ENCODE measurements at regions not wholly inside any gene's neighbourhood (a gene's known extent, or its start where the extent isn't known, plus 50 kb on each side); places are given as distances from the start of the nearest gene placed in this dataset.

DNA sequence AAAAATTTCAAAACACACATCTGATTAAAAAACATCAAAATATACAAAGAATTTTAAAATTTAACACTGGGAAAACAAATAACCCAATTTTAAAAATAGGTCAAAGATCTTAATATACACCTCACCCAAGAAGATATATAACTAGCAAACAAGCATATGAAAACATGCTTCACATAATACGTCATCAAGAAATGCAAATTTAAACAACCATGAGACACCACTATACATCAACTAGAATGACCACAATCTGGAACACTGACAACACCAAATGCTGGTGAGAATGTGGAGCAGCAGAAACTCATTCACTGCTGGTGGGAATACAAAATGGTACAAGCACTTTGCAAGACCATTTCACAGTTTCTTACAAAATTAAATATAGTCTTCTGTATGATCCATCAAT lies 498.4 kb downstream of the IPMK start:
- no peaks in the 10 kb centered on the region for H3K4me1 Mint-ChIP-seq
- H3K27me3 Mint-ChIP-seq, result no peaks in the 10 kb centered on the region
- H3K9me3 Mint-ChIP-seq, result peaks cover 2% of the 10 kb centered on the region
- DNase-seq (ENCODE audit: low spot score in 2 of 2) (no peak), ATAC-seq (ENCODE audit: low read depth) (no peak)
- no peaks in the 10 kb centered on the region for H3K36me3 Mint-ChIP-seq
- no peak overlapping the region for H3K4me3 Mint-ChIP-seq
- no peak overlapping the region for H3K27ac Mint-ChIP-seq

- Mint-ChIP-seq H3K4me3 (no peak overlapping the region), H3K9me3 (no peaks in the 10 kb centered on the region), H3K36me3 (no peaks in the 10 kb centered on the region), H3K4me1 (no peaks in the 10 kb centered on the region), H3K27me3 (no peaks in the 10 kb centered on the region), H3K27ac (no peak overlapping the region)
- DNase-seq (ENCODE audit: low spot score in 2 of 2) (no peak), ATAC-seq (ENCODE audit: low read depth) (no peak)
These were observed 507.9 kb downstream of the IPMK start for GRCh38 chr10:57759777-57760176.

DNA sequence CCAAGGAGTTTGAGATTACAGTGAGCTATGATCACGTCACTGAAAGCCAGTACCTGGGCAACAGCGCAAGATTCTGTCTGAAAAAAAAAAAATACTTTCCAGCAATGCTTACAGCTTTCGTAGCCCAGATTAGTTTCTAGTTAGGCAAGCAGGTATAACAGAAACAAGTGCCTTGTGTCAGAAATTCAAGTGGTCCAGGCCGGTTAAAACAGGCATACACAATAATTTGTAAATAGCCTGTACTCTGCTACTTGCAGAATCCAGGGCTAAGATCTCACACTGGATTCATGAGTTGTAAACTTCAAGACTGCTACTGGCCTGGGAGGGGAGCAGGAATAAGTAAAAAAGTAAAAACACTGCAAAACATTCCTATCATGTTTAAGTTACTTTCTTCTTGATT lies 512.9 kb downstream of the IPMK start:
- H3K27ac Mint-ChIP-seq, result no peak overlapping the region
- peaks cover 6% of the 10 kb centered on the region for H3K9me3 Mint-ChIP-seq
- DNase-seq (ENCODE audit: low spot score in 2 of 2) (no peak), ATAC-seq (ENCODE audit: low read depth) (no peak)
- no peak overlapping the region for H3K4me3 Mint-ChIP-seq
- no peaks in the 10 kb centered on the region for H3K27me3 Mint-ChIP-seq
- H3K4me1 Mint-ChIP-seq, result no peaks in the 10 kb centered on the region
- H3K36me3 Mint-ChIP-seq, result no peaks in the 10 kb centered on the region

DNA sequence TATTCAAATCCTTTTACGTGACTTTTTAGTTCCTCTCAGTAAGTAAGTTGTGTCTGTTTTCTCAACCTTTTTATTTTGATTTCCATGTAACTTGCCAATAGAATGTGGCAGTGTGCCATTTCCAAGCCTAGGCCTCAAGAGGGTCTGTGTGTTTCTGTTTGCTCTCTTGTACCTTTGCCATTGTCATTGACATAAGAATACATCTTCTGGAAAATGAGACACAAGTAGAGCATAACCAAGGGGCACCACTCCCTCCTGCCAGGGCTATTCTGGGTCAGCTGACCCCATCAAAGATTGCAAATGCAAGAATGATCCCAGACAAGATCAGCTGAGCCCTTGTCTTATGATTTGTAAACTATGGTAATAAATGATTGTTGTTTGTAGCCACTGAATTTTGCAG lies 524.0 kb downstream of the IPMK start:
- peaks cover 3% of the 10 kb centered on the region for H3K9me3 Mint-ChIP-seq
- H3K27ac Mint-ChIP-seq, result no peak overlapping the region
- no peaks in the 10 kb centered on the region for H3K27me3 Mint-ChIP-seq
- ATAC-seq (ENCODE audit: low read depth), result no peak
- H3K36me3 Mint-ChIP-seq, result no peaks in the 10 kb centered on the region
- no peak overlapping the region for H3K4me3 Mint-ChIP-seq
- DNase-seq (ENCODE audit: low spot score in 2 of 2), result no peak
- no peaks in the 10 kb centered on the region for H3K4me1 Mint-ChIP-seq

- no peaks in the 10 kb centered on the region for H3K27me3 Mint-ChIP-seq
- no peak for DNase-seq (ENCODE audit: low spot score in 2 of 2)
- no peaks in the 10 kb centered on the region for H3K36me3 Mint-ChIP-seq
- ATAC-seq (ENCODE audit: low read depth), result no peak
- H3K27ac Mint-ChIP-seq, result no peak overlapping the region
- no peak overlapping the region for H3K4me3 Mint-ChIP-seq
- H3K4me1 Mint-ChIP-seq, result no peaks in the 10 kb centered on the region
- H3K9me3 Mint-ChIP-seq, result peaks cover 1% of the 10 kb centered on the region
These were observed 525.9 kb downstream of the IPMK start for GRCh38 chr10:57741751-57742150.

DNA sequence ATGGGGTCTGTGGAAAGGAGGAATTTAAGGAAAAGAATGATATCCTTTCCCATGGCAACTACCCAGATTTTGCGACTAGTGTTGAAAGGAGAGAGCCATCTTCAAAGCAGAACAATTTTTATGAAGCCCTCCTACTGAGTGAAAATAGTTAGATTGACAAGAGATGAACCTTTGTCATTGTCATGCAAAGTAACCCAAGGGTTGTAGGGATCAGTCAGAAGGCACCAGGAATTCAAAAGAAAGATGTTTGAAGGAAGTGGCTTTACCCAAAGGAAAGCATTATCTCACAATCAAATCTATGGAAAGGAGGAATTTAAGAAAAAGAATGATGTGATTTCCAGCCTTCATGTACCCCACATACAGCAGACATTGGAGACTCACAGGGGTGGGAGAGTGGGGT lies 544.4 kb downstream of the IPMK start:
- no peak for ATAC-seq (ENCODE audit: low read depth)
- DNase-seq (ENCODE audit: low spot score in 2 of 2), result no peak
- Mint-ChIP-seq H3K9me3 (no peaks in the 10 kb centered on the region), H3K4me1 (no peaks in the 10 kb centered on the region), H3K27ac (no peak overlapping the region), H3K4me3 (no peak overlapping the region), H3K36me3 (no peaks in the 10 kb centered on the region), H3K27me3 (no peaks in the 10 kb centered on the region)

DNA sequence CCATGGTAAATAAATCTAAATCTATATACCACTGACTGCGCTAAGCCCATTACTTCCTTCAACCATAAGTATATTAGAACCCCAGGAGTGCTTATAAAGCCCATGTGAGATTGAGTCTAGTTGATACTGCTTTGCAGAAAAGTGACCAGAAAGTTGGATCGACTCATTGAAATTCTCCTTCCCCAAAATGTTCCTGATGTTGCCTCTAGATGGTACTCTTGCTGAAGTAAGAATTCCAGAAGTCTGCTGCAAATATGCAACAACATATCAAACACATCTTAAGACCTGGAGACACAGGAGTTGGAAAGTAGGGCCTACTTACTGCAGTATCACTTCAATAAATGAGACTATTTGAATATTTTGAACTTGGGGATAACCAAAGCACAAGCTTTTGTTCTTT lies 550.8 kb downstream of the IPMK start:
- DNase-seq (ENCODE audit: low spot score in 2 of 2) (no peak), ATAC-seq (ENCODE audit: low read depth) (no peak)
- H3K27me3 Mint-ChIP-seq, result no peaks in the 10 kb centered on the region
- H3K27ac Mint-ChIP-seq, result no peak overlapping the region
- peaks cover 2% of the 10 kb centered on the region for H3K9me3 Mint-ChIP-seq
- H3K4me3 Mint-ChIP-seq, result no peak overlapping the region
- H3K36me3 Mint-ChIP-seq, result no peaks in the 10 kb centered on the region
- no peaks in the 10 kb centered on the region for H3K4me1 Mint-ChIP-seq

GRCh38 chr10:57715233-57715632 lies 552.5 kb downstream of the IPMK start:
- Mint-ChIP-seq H3K4me1 (no peaks in the 10 kb centered on the region), H3K9me3 (peaks cover 2% of the 10 kb centered on the region), H3K27me3 (no peaks in the 10 kb centered on the region), H3K36me3 (no peaks in the 10 kb centered on the region), H3K27ac (no peak overlapping the region), H3K4me3 (no peak overlapping the region)
- DNase-seq (ENCODE audit: low spot score in 2 of 2) (no peak), ATAC-seq (ENCODE audit: low read depth) (no peak)

DNA sequence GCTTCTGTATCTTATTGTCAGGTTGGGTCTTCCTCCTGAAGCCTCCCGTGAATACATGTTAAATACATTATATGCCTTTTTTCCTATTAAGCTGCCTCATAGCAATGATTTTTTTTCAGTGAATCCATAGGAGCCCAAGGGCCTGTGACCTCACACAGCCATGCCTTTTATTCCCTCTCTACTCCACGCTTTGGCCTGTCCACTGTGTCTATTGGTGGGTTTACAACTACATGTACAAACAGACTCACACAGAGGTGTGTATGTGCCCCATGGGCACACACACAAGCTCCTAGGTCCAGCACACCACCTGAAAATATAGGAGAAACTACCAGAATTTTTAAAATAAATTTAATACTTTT lies 560.4 kb downstream of the IPMK start:
- no peaks in the 10 kb centered on the region for H3K36me3 Mint-ChIP-seq
- no peak for ATAC-seq (ENCODE audit: low read depth)
- H3K27me3 Mint-ChIP-seq, result no peaks in the 10 kb centered on the region
- H3K4me3 Mint-ChIP-seq, result no peak overlapping the region
- H3K9me3 Mint-ChIP-seq, result no peaks in the 10 kb centered on the region
- no peak overlapping the region for H3K27ac Mint-ChIP-seq
- H3K4me1 Mint-ChIP-seq, result no peaks in the 10 kb centered on the region
- DNase-seq (ENCODE audit: low spot score in 2 of 2), result no peak

- no peaks in the 10 kb centered on the region for H3K4me1 Mint-ChIP-seq
- no peaks in the 10 kb centered on the region for H3K9me3 Mint-ChIP-seq
- H3K27me3 Mint-ChIP-seq, result no peaks in the 10 kb centered on the region
- ATAC-seq (ENCODE audit: low read depth), result no peak
- H3K36me3 Mint-ChIP-seq, result no peaks in the 10 kb centered on the region
- no peak for DNase-seq (ENCODE audit: low spot score in 2 of 2)
- no peak overlapping the region for H3K4me3 Mint-ChIP-seq
- no peak overlapping the region for H3K27ac Mint-ChIP-seq
These were observed 561.0 kb downstream of the IPMK start for GRCh38 chr10:57706576-57707299.

GRCh38 chr10:57706016-57706415 lies 561.7 kb downstream of the IPMK start:
- no peak for DNase-seq (ENCODE audit: low spot score in 2 of 2)
- Mint-ChIP-seq H3K4me3 (no peak overlapping the region), H3K27me3 (no peaks in the 10 kb centered on the region), H3K36me3 (no peaks in the 10 kb centered on the region), H3K27ac (no peak overlapping the region), H3K9me3 (no peaks in the 10 kb centered on the region), H3K4me1 (no peaks in the 10 kb centered on the region)
- ATAC-seq (ENCODE audit: low read depth), result no peak

DNA sequence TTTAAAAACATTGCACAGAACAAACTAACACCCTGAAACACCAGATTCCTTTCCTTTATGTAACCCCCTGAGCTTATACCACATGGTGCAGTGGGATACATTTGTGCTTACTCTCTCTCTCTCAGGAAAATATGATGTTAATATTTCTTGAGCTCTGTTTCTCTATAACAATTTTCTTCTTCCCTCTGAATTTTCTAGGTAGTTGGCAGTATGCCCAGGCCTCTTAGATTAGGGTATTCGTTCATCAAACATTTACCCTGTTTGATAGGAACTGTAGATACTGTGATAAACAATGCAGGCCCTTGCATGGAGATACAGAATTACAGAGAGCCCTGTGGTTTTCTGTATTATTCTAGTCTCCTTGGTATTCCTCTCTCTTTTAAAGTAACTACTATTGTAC lies 567.8 kb downstream of the IPMK start:
- Mint-ChIP-seq H3K27ac (no peak overlapping the region), H3K4me1 (no peaks in the 10 kb centered on the region), H3K9me3 (no peaks in the 10 kb centered on the region), H3K36me3 (no peaks in the 10 kb centered on the region), H3K27me3 (no peaks in the 10 kb centered on the region), H3K4me3 (no peak overlapping the region)
- ATAC-seq (ENCODE audit: low read depth) (no peak), DNase-seq (ENCODE audit: low spot score in 2 of 2) (no peak)

DNA sequence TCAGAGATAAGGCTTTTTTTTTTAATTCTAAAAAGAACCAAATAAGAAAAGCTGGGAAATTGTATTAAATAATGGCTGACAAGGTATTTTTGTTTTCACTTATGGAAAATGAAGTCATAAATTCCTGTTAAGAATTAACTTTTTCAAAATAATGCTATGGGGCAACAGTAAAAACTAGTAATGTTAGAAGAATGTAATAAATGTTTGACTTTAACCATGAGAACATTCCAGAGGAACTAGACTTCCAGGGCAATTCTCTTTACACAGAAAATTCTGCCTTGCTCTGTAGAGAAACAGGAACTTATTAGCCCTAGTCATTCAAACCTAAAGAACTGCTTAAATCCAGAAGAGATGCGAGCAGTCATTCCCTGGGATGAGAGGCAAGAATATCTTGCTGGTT lies 571.1 kb downstream of the IPMK start:
- H3K27ac Mint-ChIP-seq, result no peak overlapping the region
- ATAC-seq (ENCODE audit: low read depth), result no peak
- H3K27me3 Mint-ChIP-seq, result no peaks in the 10 kb centered on the region
- DNase-seq (ENCODE audit: low spot score in 2 of 2), result no peak
- no peaks in the 10 kb centered on the region for H3K36me3 Mint-ChIP-seq
- no peak overlapping the region for H3K4me3 Mint-ChIP-seq
- no peaks in the 10 kb centered on the region for H3K9me3 Mint-ChIP-seq
- no peaks in the 10 kb centered on the region for H3K4me1 Mint-ChIP-seq

DNA sequence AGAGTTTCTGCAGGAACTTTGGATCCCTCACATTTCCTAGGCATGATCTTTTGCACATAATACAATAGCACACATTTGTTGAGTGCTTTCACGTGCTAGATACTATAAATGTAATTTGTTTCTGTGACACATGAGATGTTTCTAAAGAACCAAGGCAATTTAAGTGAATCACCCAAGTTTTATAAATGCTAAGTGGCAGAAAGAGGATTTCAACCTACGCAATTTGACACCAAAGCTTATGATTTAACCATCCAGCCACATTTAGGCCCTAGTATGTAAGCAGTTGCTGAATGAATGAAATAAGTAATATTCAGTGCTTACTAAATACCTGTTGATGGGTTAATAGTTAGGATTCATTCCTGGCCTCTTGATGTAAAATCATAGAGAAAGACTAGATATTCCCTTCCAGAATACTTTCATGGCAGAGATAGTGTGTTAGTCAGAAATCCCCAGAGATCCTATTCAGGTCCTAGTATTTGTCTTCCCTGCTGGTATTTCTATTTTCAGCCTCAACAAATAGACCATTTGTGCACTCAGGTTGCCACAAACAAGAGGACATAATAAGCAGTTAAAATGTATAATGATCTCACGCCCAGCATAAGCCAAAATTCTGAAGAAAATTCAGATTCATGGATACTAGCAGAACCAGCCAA lies 572.6 kb downstream of the IPMK start:
- Mint-ChIP-seq H3K36me3 (no peaks in the 10 kb centered on the region), H3K9me3 (no peaks in the 10 kb centered on the region), H3K27me3 (no peaks in the 10 kb centered on the region), H3K4me1 (no peaks in the 10 kb centered on the region), H3K27ac (no peak overlapping the region), H3K4me3 (no peak overlapping the region)
- DNase-seq (ENCODE audit: low spot score in 2 of 2), result no peak
- ATAC-seq (ENCODE audit: low read depth), result no peak

Data from memory B cell (primary cell).